ENCODE measurements at regions not wholly inside any gene's neighbourhood (a gene's known extent, or its start where the extent isn't known, plus 50 kb on each side); places are given as distances from the start of the nearest gene placed in this dataset.

GRCh38 chr16:17544785-17545184 is 74.0 kb upstream of the XYLT1 start:
- intact Hi-C loops (cut with DNase I) = no loop called here
- H3K9ac ChIP-seq (ENCODE audit: low read depth in 2 of 2, low read length in 2 of 2) = no peak overlapping the region
- no peaks in the 10 kb centered on the region for H3K4me1 ChIP-seq
- H3K4me3 ChIP-seq = no peak overlapping the region
- DNase-seq = peak; percentile 20
- no peaks in the 10 kb centered on the region for H3K9me3 ChIP-seq
- no peak for TF ChIP-seq CTCF (IDR thresholded peaks at IDR 0.05)
- H3K27me3 ChIP-seq = no peaks in the 10 kb centered on the region
- no peak overlapping the region for H3K27ac ChIP-seq
- no peaks in the 10 kb centered on the region for H3K36me3 ChIP-seq

- Histone ChIP-seq H3K9me3 (no peaks in the 10 kb centered on the region), H3K4me1 (no peaks in the 10 kb centered on the region), H3K36me3 (no peaks in the 10 kb centered on the region), H3K4me3 (no peak overlapping the region), H3K27ac (no peak overlapping the region), H3K27me3 (no peaks in the 10 kb centered on the region), H3K9ac (ENCODE audit: low read depth in 2 of 2, low read length in 2 of 2) (no peak overlapping the region)
- intact Hi-C loops (cut with DNase I) = no loop called here
- TF ChIP-seq CTCF (IDR thresholded peaks at IDR 0.05) = no peak
- DNase-seq = no peak
These were observed 73.5 kb upstream of the XYLT1 start for GRCh38 chr16:17544304-17544703.

- Histone ChIP-seq H3K9ac (ENCODE audit: low read depth in 2 of 2, low read length in 2 of 2) (no peak overlapping the region), H3K27me3 (no peaks in the 10 kb centered on the region), H3K4me1 (no peaks in the 10 kb centered on the region), H3K9me3 (no peaks in the 10 kb centered on the region), H3K36me3 (no peaks in the 10 kb centered on the region), H3K4me3 (no peak overlapping the region), H3K27ac (no peak overlapping the region)
- intact Hi-C loops (cut with DNase I) = no loop called here
- no peak for DNase-seq
- no peak for TF ChIP-seq CTCF (IDR thresholded peaks at IDR 0.05)
These were observed 72.3 kb upstream of the XYLT1 start for GRCh38 chr16:17543073-17543472.

- Histone ChIP-seq H3K9me3 (no peaks in the 10 kb centered on the region), H3K36me3 (no peaks in the 10 kb centered on the region), H3K4me3 (no peak overlapping the region), H3K27me3 (no peaks in the 10 kb centered on the region), H3K9ac (ENCODE audit: low read depth in 2 of 2, low read length in 2 of 2) (no peak overlapping the region), H3K27ac (no peak overlapping the region), H3K4me1 (no peaks in the 10 kb centered on the region)
- intact Hi-C loops (cut with DNase I) = no loop called here
- no peak for DNase-seq
- no peak for TF ChIP-seq CTCF (IDR thresholded peaks at IDR 0.05)
These were observed 70.6 kb upstream of the XYLT1 start for GRCh38 chr16:17541324-17541723.

GRCh38 chr16:17538927-17539326 is 68.2 kb upstream of the XYLT1 start:
- Histone ChIP-seq H3K4me3 (no peak overlapping the region), H3K27ac (no peak overlapping the region), H3K9ac (ENCODE audit: low read depth in 2 of 2, low read length in 2 of 2) (no peak overlapping the region), H3K36me3 (no peaks in the 10 kb centered on the region), H3K9me3 (no peaks in the 10 kb centered on the region), H3K4me1 (no peaks in the 10 kb centered on the region), H3K27me3 (no peaks in the 10 kb centered on the region)
- intact Hi-C loops (cut with DNase I) = no loop called here
- no peak for TF ChIP-seq CTCF (IDR thresholded peaks at IDR 0.05)
- DNase-seq = no peak
